Choroid plexus epithelial cell (primary cell): ENCODE measurements at regions not wholly inside any gene's neighbourhood (a gene's known extent, or its start where the extent isn't known, plus 50 kb on each side); places are given as distances from the start of the nearest gene placed in this dataset.

Source experiments
- DNase-seq: peaks from one replicate; pipeline ENCODE4 v3.0.0-alpha.2; 2010; ENCODE audit warnings: low read depth
- H3K4me3 ChIP-seq: 2 replicates; pipeline ENCODE4 v1.5.1; 2011; ENCODE audit warnings: low read depth, mild to moderate bottlenecking, control low read depth, low read length, moderate library complexity
- TF ChIP-seq, protein P1 (sequence below): conservative IDR thresholded peaks from 2 replicates; pipeline ENCODE4 v1.5.1; 2011; ENCODE audit warnings: low read depth, mild to moderate bottlenecking, control low read depth, inconsistent platforms, low read length, moderate library complexity

DNA sequence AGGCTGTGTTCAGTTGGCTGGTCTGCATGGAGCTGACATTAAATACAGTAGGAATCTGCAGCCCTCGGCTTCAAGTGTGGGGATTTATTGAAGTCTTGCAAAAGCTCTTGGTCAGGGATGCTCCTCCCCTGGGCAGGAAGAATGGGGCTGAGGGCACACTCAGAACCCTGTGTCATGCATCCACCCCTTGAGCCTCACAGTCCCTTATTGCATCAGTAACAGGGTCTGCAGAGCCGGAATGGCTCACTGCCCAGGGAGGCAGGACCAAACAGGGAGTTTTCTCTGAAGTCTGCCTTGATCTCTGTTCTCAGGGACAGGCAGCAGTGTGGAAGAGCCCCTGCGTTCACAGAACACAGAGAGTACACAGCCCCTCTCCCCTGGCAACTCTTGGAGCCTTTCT, 216.8 kb downstream of the ENGASE start:
- TF ChIP-seq, protein P1, sequence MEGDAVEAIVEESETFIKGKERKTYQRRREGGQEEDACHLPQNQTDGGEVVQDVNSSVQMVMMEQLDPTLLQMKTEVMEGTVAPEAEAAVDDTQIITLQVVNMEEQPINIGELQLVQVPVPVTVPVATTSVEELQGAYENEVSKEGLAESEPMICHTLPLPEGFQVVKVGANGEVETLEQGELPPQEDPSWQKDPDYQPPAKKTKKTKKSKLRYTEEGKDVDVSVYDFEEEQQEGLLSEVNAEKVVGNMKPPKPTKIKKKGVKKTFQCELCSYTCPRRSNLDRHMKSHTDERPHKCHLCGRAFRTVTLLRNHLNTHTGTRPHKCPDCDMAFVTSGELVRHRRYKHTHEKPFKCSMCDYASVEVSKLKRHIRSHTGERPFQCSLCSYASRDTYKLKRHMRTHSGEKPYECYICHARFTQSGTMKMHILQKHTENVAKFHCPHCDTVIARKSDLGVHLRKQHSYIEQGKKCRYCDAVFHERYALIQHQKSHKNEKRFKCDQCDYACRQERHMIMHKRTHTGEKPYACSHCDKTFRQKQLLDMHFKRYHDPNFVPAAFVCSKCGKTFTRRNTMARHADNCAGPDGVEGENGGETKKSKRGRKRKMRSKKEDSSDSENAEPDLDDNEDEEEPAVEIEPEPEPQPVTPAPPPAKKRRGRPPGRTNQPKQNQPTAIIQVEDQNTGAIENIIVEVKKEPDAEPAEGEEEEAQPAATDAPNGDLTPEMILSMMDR: no peak

GRCh38 chr17:79290726-79291125, 216.1 kb downstream of the ENGASE start:
- no peak for DNase-seq
- TF ChIP-seq, protein P1: no peak
- H3K4me3 ChIP-seq: no peak overlapping the region

More for the DNA sequence above, 216.8 kb downstream of the ENGASE start:
- DNase-seq: no peak
- no peak overlapping the region for H3K4me3 ChIP-seq

- DNase-seq: no peak
- H3K4me3 ChIP-seq: no peak overlapping the region
- TF ChIP-seq, protein P1: no peak
Measured at GRCh38 chr17:79288950-79289349, 214.3 kb downstream of the ENGASE start.

- no peak overlapping the region for H3K4me3 ChIP-seq
- TF ChIP-seq, protein P1: no peak
- no peak for DNase-seq
Measured at GRCh38 chr17:79286440-79286839, 211.8 kb downstream of the ENGASE start.

- DNase-seq: no peak
- TF ChIP-seq, protein P1: no peak
Measured at GRCh38 chr17:79285973-79286372, 211.3 kb downstream of the ENGASE start.

GRCh38 chr17:79282294-79282693, 207.7 kb downstream of the ENGASE start:
- TF ChIP-seq, protein P1: no peak
- no peak overlapping the region for H3K4me3 ChIP-seq

More at GRCh38 chr17:79285973-79286372, 211.3 kb downstream of the ENGASE start:
- no peak overlapping the region for H3K4me3 ChIP-seq

GRCh38 chr17:79281803-79282202, 207.2 kb downstream of the ENGASE start:
- no peak for DNase-seq
- no peak overlapping the region for H3K4me3 ChIP-seq
- TF ChIP-seq, protein P1: no peak

More at GRCh38 chr17:79282294-79282693, 207.7 kb downstream of the ENGASE start:
- DNase-seq: no peak
